ENCODE measurements at regions not wholly inside any gene's neighbourhood (a gene's known extent, or its start where the extent isn't known, plus 50 kb on each side); places are given as distances from the start of the nearest gene placed in this dataset.

- intact Hi-C loops (cut with micrococcal nuclease; ENCODE audit: unreplicated experiment) = no loop called here
- Mint-ChIP-seq H3K4me3 (ENCODE audit: unreplicated experiment) (no peak overlapping the region), H3K36me3 (ENCODE audit: insufficient read depth, unreplicated experiment) (no peaks in the 10 kb centered on the region), H3K9me3 (ENCODE audit: unreplicated experiment) (no peaks in the 10 kb centered on the region), H3K4me1 (ENCODE audit: low read depth, unreplicated experiment) (no peaks in the 10 kb centered on the region), H3K27ac (ENCODE audit: unreplicated experiment) (no peak overlapping the region), H3K27me3 (ENCODE audit: insufficient read depth, unreplicated experiment) (peaks cover 2% of the 10 kb centered on the region)
- Histone ChIP-seq H3K9me3 (no peaks in the 10 kb centered on the region), H3K27me3 (replicated peaks; ENCODE audit: control insufficient read depth, insufficient read depth, low read length) (no peaks in the 10 kb centered on the region), H3K36me3 (ENCODE audit: control insufficient read depth, insufficient read depth, low read length) (no peaks in the 10 kb centered on the region), H3K4me1 (no peaks in the 10 kb centered on the region), H3K4me3 (ENCODE audit: low read depth, low read length) (no peak overlapping the region)
- CTCF ChIA-PET = no interaction called here
- POLR2A ChIA-PET = no interaction called here
- no peak for TF ChIP-seq CTCF (IDR thresholded peaks at IDR 0.05; ENCODE audit: insufficient read depth in 1 of 2, low read depth in 1 of 2, low read length in 1 of 2, severe bottlenecking in 1 of 2, unreplicated experiment in 1 of 2)
- no peak for DNase-seq
- no TSS peak for BruUV-seq (replicated peaks)
Measured at GRCh38 chr15:31839388-31839787, 190.9 kb upstream of the CHRNA7 start.

- Histone ChIP-seq H3K36me3 (ENCODE audit: control insufficient read depth, insufficient read depth, low read length) (no peaks in the 10 kb centered on the region), H3K27me3 (replicated peaks; ENCODE audit: control insufficient read depth, insufficient read depth, low read length) (no peaks in the 10 kb centered on the region; the same call in 1 of the 2 replicates), H3K4me3 (ENCODE audit: low read depth, low read length) (no peak overlapping the region), H3K9me3 (no peaks in the 10 kb centered on the region), H3K4me1 (no peaks in the 10 kb centered on the region)
- Mint-ChIP-seq H3K4me3 (ENCODE audit: unreplicated experiment) (no peak overlapping the region), H3K4me1 (ENCODE audit: low read depth, unreplicated experiment) (no peaks in the 10 kb centered on the region), H3K36me3 (ENCODE audit: insufficient read depth, unreplicated experiment) (no peaks in the 10 kb centered on the region), H3K27me3 (ENCODE audit: insufficient read depth, unreplicated experiment) (peaks cover 1% of the 10 kb centered on the region), H3K27ac (ENCODE audit: unreplicated experiment) (no peak overlapping the region), H3K9me3 (ENCODE audit: unreplicated experiment) (no peaks in the 10 kb centered on the region)
- no peak for TF ChIP-seq CTCF (IDR thresholded peaks at IDR 0.05; ENCODE audit: insufficient read depth in 1 of 2, low read depth in 1 of 2, low read length in 1 of 2, severe bottlenecking in 1 of 2, unreplicated experiment in 1 of 2)
- ChIA-PET POLR2A (no interaction called here), CTCF (no interaction called here)
- no TSS peak for BruUV-seq (replicated peaks)
- DNase-seq = no peak
- intact Hi-C loops (cut with micrococcal nuclease; ENCODE audit: unreplicated experiment) = no loop called here
Measured at GRCh38 chr15:31840849-31841476, 189.4 kb upstream of the CHRNA7 start.

- Histone ChIP-seq H3K27me3 (replicated peaks; ENCODE audit: control insufficient read depth, insufficient read depth, low read length) (no peaks in the 10 kb centered on the region; the same call in 1 of the 2 replicates), H3K9me3 (no peaks in the 10 kb centered on the region), H3K4me1 (no peaks in the 10 kb centered on the region), H3K4me3 (ENCODE audit: low read depth, low read length) (no peak overlapping the region), H3K36me3 (ENCODE audit: control insufficient read depth, insufficient read depth, low read length) (no peaks in the 10 kb centered on the region)
- H3K36me3 Mint-ChIP-seq (ENCODE audit: insufficient read depth, unreplicated experiment) = no peaks in the 10 kb centered on the region
- ChIA-PET POLR2A (no interaction called here), CTCF (no interaction called here)
- intact Hi-C loops (cut with micrococcal nuclease; ENCODE audit: unreplicated experiment) = no loop called here
- no peak overlapping the region for H3K4me3 Mint-ChIP-seq (ENCODE audit: unreplicated experiment)
- peaks cover 4% of the 10 kb centered on the region for H3K27me3 Mint-ChIP-seq (ENCODE audit: insufficient read depth, unreplicated experiment)
- no peaks in the 10 kb centered on the region for H3K4me1 Mint-ChIP-seq (ENCODE audit: low read depth, unreplicated experiment)
- no peak for DNase-seq
- H3K27ac Mint-ChIP-seq (ENCODE audit: unreplicated experiment) = no peak overlapping the region
- peaks cover 5% of the 10 kb centered on the region for H3K9me3 Mint-ChIP-seq (ENCODE audit: unreplicated experiment)
- no TSS peak for BruUV-seq (replicated peaks)
- TF ChIP-seq CTCF (IDR thresholded peaks at IDR 0.05; ENCODE audit: insufficient read depth in 1 of 2, low read depth in 1 of 2, low read length in 1 of 2, severe bottlenecking in 1 of 2, unreplicated experiment in 1 of 2) = no peak
Measured at GRCh38 chr15:31842532-31843195, 187.7 kb upstream of the CHRNA7 start.
